Inferior parietal cortex (tissue), 1 donor: ENCODE measurements at regions not wholly inside any gene's neighbourhood (a gene's known extent, or its start where the extent isn't known, plus 50 kb on each side); places are given as distances from the start of the nearest gene placed in this dataset.
A peak's percentile ranks its signal among the peaks of the same experiment; 100 is the strongest.

Experiments used
- DNase-seq: peaks from one replicate; pipeline ENCODE4 v3.0.0-alpha.2; 2016; ENCODE audit errors: extremely low spot score

DNA sequence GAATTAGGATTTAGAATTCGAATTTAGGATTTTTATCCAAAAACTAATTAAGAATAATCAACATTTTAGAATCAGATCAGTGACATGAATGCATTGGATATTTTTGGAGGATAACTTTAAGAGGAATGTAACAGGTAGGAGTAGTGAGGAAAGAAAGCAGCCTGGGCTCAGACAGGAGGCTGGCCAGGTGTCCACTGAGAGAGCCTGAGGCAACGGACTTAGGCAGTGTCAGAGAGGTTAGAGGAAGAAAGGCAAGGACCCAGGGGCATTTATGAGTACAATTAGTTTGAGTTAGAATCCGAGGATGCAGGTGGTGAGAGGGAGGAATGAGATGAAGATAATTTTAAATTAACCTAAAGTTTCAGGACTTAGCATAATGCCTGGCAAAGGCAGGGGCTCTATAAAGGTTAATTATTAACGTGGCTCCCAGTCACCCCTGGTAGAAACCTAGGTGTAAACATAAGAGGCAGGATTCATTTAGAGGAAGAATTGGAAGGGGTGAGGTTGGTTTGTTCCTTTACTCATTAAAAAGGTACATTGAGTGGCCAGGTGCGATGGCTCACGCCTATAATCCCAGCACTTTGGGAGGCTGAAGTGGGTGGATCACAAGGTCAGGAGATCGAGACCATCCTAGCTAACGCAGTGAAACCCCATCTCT, 507.1 kb downstream of the TMEM182 start:
- DNase-seq = no peak

DNA sequence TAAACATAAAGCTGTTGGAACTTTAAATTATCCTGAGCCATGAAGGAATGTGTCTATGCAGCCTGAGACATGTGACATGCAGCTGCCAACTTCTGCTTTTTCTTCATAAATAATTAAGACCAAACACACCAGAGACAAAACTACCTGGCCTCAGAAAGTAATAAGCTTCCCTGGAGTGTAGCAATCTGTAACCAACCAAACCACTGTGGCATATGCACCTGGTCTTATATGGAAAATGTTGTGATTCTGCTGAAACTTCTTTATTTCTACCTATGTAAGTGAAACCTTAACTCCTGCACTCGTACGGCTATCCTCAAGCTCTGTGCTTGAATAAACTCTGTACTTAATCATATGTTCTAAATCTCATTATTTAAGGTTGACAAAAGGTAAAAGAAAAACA, 515.0 kb downstream of the TMEM182 start:
- DNase-seq = no peak

DNA sequence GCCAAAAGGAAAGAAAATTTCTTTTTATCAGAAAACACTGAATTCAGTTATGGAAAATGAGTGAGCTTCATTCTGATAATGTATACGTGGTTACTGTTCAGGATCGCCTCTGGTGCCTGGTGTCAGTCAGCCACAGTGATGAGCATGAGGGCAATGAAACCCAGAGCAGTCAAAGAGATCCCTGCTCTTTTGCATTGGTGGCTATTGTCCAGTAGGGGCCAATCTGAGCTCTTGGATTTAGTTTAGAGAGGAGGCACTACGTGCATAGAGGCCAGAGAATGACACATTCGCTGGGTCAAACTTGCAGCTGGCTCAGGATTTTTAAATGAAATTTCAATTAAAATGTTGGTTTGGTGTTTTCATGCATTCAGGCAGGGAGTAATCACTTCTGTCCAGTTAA, 522.9 kb downstream of the TMEM182 start:
- no peak for DNase-seq

DNA sequence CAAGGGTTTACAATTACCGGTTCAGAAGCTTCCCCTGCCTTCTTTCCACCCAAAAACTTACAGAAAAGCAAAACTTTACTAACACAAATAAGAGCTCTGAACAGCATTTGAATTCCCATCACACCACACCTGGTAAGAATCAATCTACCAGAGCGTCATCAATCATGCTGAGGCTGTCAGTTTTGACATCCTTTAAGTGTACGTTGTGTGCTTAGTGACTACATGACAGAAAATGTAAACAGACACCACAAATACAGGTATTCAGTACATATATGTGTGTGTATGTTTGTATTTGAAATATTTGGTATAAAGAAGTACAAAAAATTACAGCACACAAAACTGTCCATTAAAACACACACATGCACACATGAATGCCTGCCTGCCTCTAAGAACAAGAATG, 523.5 kb downstream of the TMEM182 start:
- DNase-seq = no peak

DNA sequence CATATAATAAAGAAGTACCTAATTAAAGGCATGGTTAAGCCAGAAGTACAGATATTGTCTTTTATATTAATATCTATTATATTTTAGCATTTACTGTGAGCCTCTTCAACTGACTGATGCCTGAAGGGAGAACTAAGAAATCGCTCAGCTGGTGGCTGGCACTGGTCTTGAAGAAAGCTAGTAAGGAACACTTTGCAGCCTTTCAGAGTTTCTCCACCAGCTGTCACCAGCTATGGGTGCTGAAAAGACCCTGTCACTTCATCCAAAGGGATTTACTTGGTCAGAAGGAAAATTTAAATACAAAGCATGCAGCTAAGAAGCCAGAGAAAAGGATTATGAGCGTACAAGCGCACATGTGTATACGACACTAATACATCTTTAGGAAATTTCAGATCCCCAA, 525.9 kb downstream of the TMEM182 start:
- no peak for DNase-seq

DNA sequence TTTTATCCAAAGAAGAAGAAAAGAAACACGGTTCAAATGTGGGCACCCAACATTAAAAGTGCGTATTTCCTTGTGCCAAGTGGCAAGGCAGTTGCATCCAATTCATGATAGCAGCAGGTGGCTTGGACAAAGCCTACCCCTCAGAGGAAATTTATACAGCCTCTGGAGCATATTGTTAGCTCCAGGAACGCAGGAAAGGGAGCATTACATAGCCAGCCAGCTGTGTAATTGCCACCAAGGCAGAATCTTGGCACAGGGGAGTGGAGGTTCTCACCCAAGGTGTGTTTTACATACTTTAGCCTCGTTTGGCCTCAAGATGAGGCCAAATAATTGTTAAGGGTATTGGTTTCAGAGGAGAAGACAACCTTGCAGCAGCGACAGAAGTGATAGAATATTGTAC, 526.9 kb downstream of the TMEM182 start:
- DNase-seq = no peak

DNA sequence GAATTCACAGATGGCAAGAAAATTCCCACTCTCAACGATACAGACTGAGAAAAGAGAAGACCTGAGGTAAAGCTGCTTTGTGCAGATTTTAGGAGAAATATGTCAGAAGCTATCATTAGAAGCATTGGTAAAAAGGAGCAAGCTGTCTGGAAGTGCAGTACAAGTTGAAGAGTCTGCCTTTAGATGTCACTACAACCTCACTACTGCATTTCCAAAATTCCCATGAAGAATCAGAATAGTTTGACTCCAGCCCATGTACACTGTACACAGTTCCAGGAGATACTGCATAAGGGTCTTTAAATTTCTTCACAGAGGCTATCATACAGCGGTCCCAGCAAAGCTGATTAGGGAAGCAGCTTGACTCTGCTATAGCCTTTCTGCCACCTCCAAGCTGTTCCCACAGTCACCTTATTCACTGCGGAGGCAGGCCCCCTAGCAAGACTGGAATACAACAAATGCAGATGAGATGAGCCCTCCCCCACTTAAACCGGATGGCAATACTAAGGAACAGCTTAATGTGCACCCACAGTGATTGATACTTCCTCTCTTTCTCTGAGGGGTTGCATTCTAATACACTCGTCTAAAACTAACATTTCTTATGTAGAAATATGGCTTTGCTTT, 527.4 kb downstream of the TMEM182 start:
- DNase-seq = peak; percentile 49

DNA sequence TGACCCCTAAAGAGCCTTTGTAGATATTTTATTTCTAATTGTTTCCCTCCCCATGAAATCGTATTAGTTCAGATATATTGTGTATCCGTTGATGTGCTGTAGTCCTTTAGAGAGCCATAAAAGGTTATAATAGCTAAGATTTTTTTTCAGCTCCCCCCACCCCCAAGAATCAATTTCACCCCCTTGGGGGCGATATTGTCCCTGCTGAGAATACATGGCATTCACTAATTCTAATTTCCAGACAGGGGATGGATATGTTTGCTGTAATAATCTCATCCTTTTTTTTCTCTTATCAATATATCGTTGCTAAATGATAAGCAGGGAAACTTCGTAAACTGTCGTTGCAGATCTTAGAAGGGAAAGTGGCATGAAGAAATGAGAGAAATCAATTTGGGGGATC, 530.7 kb downstream of the TMEM182 start:
- no peak for DNase-seq

DNA sequence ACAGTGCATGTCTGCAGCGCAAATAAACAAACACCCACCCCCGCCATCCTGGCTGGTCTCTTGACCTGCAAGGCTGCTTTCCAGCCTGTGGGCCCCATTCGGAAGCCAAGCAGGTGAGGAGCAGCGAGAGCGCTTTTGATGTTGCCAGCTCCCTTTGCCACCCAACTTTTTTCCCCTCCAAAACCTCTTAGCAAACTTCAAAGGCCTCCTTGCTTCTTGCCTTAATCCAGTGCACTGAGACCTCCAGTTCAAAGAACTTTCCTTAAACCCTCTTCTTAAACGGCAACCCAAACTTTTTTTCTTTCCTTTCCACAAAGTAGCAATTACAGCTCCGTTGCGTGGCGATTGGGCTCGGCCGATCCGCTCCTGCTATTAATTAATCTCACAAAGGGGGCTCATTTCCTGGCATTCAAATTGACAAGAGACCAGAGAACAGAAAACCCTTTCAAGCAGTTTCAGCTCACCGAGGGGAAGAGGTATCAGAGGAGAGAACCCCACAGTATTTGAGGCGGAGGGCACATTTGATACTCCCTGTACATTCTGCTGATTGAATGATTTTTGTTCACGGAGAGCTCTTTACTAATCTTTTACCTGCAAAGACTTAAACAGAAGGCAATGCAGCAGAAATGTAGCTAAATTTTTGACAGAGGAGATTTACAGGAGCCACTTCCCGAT, 531.4 kb downstream of the TMEM182 start:
- no peak for DNase-seq

DNA sequence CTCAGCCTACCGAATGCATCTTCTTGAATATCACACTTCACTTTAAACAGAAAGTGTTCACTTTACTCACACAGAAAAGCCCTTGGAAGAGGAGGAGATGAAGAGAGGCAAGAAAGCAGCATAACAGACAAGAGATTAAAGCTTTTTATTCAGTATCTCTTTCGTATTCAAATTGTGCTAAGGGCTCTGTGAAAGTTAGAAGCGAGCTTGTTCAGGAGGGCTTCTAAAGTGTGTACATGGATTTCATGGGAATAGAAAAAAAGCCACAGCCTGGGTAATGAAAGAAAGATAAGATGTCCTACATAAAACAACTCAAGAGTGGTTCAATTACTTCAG, 531.9 kb downstream of the TMEM182 start:
- no peak for DNase-seq

DNA sequence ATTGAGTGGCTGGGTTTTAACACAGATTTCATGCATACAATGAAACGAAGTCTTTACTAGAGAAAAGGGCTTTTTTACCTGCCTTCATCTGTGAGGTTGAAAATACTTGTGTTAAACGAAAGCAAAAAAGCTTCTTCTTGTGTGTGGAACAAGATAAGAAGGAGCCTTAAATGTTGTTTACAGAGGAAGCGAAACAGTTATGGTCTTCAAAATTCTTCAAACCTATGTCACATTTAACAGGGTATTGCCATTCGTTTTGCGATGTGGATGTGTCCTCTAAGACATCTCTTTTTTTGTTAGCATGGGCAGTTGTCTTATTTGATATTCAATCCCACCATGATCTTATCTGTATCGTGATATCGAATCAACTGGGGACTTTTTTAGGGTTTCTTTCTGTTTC, 532.6 kb downstream of the TMEM182 start:
- no peak for DNase-seq

DNA sequence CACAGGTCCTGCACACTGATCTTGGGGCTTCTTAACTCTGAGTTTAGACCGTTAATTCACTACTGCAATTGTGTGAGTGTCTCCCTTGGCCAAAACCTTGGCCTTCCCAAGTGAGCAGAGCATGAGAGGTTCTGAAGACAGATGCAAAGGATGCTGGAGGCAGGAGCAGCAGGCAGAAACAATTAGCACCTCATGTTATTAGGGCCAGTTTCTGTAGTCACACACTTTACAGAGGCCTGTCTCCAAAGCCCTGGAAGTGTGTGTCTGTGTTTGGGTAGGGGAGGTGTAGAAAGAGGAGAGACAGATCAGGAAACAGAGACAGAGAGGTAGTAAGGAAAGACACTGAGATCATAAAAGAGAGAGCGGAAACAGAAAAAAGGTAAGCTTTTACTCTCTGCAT, 533.8 kb downstream of the TMEM182 start:
- DNase-seq = no peak

DNA sequence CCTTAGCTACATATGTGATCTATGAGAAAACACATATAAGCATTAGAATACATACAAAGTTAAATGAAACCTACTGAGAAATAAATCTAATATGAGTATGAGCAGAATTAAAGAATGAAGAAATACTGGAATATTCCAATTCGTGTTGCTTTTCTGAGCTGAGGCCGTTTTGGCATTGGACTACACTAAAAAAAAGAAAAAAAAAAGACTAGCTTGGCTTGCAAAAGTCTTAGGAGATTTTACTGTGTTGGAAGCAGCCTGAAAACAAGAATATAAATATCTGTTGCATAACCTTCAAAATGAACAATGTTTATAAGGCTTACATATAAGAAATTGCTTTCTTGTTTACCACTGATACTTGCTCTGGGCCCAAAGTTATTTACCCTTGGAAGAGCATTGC, 562.8 kb downstream of the TMEM182 start:
- DNase-seq = no peak

DNA sequence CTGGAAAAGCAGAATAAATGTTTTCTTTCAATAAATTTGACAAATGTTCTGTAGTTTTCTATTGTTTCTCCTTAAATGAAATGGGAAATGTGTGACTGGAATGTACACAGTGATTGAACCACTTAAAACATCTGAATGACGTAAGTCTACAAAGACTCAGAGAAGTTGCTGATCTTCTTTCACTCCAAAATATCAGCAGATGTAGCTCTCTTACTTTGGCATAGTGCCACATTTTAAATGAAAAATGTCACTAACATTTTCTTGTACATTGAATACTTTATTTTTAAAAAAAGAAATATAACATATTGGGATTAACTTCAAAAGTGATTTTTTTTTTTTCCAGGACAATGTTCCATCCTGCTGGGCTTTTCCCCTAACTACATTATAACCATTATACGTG, 565.6 kb downstream of the TMEM182 start:
- DNase-seq = no peak

DNA sequence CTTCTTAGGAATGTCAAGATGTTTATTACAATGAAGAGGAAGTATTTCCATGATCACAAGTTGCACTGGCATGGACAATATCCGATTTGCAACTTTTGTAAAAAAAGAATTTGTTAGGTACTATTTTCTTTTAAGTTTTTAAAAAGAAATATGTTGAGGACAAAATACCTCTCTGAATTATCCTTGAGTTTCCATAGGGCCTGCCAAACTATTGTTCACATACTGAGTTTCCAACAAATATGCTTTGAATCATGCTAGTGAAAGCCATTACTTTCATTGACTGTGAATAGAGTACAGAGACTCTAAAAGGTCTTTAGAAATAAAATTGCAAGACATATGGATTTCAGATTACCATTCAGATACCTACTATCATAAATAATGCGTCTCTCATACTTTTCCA, 566.1 kb downstream of the TMEM182 start:
- no peak for DNase-seq

DNA sequence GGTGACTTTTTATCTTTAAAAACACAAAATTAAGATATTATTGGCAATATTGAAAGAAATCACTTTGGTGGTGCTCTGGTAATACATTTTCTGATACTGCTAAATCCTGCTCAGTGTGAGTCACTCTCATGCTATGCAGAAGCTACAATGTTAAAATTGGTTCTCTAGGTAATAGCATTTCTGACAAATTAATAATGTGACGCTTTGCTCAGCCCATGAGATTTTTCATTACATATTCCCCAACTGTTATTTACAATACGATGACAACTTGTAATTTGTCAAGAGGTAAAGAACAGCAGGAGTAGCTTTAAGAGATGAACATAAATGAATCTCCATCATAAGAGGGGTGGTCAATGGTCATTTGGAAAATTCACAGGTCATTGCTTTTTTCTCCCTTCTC, 573.6 kb downstream of the TMEM182 start:
- DNase-seq = no peak

DNA sequence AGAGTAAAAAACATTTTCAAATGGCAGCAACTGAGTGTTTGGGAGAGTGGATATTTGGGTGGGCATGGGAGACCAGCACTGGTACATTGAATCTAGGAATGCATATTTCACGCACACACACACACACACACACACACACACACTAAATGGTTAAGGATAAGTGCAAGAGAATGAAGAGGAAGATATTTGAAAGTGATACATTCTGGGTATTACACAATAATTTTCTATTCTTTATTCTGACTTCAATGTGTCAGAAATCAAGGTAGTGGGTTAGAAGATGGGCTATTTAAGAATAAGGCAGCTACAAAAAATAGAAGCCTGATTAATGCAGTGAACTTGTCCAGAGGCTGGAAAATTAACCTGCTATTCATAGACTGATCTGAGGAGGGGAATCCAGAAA, 577.0 kb downstream of the TMEM182 start:
- DNase-seq = no peak

DNA sequence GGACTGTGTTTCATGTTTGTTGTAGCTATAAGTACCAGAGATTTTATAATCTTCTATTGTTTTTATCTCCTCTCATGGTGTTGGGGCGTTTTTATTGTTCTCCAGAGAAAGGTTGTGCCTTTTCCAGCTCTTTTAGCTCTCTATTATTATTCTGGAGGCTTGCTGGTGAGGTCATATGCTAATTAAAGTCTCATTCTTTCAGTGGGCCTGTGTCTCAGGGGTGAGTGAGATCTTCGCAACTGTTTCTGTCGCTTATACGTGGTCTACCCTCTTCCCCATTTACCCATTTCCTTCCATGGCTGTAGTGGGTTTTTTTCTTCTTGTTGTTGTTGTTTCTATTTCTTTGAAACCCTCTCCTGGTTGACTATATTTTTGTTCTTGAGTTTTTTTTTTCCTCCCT, 584.9 kb downstream of the TMEM182 start:
- no peak for DNase-seq

DNA sequence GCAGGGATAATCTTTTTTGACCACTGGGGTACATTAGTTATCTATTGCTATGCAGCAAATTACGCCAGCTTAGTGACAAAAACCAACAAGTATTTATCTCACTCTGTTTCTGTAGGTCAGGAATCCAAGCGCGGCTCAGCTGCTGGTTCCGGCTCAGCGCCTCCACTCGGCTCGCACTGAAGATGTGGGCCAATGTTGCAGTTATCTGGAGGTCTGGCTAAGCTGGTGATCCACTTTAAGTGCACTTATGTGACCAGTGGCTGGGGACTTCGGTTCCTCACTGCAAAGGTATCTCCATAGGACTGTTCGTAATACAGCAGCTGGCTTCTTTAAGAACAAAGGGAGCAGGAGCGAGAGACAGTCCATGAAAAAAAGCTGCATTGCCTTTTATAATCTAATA, 591.9 kb downstream of the TMEM182 start:
- no peak for DNase-seq

DNA sequence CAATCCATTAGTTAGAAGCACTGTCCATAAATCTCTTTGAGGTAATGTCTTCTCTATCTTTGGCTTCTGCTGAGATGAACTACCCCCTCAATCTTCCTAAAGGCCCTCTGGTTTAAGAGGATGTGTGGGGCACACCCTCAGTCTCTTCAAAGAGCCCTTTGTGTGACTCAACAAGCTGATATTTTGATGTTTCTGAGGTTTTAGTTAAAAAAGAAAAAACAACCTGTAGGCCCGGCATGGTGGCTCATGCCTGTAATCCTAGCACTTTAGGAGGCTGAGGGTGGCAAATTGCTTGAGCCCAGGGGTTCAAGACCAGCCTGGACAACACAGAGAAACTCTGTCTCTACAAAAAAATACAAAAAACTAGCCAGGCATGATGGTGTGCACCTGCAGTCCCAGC, 593.5 kb downstream of the TMEM182 start:
- no peak for DNase-seq

DNA sequence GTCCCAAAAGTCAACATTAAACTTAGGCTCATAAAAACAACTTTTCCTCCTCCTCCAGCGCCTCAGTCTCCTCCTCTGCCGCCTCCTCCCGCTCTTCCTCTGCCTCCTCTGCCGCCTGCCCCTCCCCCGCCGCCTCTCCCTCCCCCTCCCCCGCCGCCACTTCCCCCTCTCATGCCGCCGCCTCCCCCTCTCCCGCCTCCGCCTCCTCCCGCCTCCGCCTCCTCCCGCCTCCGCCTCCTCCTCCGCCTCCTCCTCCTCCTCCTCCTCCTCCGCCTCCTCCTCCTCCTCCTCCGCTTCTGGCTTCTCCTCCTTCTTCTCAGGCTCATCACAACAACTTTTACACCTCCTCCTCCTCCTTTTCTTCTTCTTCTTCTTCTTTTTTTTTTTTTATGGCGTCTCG, 599.9 kb downstream of the TMEM182 start:
- DNase-seq = no peak

DNA sequence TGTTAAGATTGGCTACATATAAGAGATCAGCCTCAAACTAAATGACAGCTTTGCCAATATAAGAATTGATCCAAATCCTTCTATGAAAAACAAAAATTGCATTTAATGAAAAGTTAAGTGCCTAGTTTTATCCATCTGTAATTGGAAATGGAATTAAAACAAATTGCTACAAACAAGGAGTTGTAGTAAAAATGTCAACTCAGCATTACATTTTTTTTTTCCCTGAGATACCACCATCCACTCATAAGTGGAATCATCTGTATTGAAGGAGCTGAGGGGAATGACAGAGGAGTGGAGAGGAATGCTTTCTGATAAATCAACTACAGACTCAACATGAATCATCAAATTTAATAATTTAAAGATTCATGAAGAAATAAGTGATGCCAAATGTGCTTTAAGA, 601.8 kb downstream of the TMEM182 start:
- DNase-seq = no peak

DNA sequence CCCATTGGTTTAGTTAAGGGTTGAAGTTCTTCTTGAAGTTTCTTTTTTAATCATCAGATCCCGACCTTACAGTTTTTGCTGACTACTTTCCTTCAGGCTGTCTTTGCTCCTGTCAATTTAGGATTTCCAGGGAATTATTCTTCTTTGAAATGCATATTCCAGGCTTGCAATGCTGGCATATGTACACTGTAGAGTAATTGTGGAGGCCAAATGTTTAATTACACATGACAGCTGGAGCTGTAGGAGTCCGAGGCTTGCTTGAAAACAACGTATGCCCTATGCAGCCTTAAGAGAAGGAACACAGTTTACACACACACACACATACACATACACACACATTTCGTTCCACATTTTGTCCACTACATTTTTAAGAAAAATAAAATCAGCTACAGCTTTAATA, 602.3 kb downstream of the TMEM182 start:
- DNase-seq = no peak

DNA sequence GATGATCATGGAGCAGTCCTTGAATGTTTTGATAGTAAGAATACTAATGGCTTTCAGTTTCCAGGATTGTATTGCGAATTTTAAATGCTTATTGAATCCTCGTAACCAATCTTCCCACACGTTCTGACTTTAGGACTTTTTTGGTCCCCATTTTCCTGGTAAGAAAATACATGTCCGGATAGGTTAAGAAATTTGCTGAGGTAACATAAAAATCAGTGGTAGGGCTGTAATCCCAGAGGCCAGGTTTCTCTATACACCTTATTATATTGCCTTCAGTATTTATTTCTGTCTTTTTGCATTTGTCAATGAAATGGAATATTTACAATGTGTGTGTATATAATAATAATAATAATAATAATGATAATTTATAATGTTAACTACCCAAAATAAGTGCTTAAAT, 603.2 kb downstream of the TMEM182 start:
- no peak for DNase-seq
